ENCODE measurements at regions not wholly inside any gene's neighbourhood (a gene's known extent, or its start where the extent isn't known, plus 50 kb on each side); places are given as distances from the start of the nearest gene placed in this dataset.
"Not testable (repeated sequence)": the region's sequence is repeated elsewhere in the genome, so short reads cannot be mapped to it uniquely, and the experiment has no call there.

DNA sequence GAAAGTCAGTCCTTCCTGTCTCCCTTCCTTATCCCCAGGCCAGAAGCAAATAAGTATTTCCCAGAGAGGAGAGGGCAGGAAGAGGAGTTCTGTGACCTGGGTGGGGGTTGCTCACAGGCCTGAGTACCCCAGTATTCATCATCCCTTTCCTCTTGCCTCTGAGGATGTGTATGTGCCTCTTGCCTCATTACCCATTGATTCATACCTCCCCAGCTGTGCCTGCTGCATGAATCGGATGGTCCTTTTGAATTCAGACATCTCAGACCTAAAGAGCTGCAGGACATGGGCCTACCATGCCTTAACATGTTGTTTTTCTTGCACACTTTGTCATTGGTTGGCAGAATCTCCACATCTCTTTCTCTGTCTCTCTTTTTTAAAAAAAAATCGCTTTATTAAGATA is 112.8 kb upstream of the SHB start:
- DNase-seq: no peak

DNA sequence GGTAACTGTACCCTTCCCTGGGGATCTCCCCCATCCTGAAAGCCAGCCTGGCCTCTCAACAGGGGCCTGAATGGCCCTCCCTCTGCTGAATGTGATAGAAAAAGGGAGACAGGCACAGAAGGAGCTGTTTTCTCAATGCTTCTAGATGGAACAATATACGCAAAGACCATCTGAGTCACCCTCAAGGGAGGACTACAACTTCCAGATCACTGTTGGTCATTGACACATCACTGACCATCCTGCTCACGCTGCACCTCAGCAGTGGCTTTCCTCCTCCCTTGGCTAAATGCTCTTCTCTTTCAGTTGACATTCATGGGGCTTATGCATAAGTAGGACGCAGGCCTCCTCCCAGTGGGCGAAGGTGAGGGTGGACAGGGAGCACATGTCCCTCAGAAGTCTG is 112.2 kb upstream of the SHB start:
- no peak for DNase-seq

DNA sequence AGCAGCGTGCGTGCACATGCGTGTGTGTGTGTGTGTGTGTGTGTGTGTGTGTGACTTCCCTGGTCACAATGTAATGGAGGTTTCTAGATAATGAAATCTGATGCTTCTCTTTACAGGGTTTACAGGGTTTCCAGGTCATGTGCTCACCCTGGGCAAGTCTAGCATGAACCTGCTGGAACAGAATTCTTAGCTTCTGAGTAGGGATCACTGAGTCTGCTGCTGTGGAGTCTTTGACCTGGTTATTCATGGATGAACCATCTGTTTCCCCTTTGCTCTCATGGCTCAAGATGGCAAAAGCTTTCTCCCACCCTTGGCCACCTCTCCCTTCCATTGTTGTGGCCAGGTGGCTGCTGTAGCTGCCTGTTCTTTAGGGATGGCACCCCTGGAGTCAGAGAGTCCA is 111.6 kb upstream of the SHB start:
- no peak for DNase-seq

DNA sequence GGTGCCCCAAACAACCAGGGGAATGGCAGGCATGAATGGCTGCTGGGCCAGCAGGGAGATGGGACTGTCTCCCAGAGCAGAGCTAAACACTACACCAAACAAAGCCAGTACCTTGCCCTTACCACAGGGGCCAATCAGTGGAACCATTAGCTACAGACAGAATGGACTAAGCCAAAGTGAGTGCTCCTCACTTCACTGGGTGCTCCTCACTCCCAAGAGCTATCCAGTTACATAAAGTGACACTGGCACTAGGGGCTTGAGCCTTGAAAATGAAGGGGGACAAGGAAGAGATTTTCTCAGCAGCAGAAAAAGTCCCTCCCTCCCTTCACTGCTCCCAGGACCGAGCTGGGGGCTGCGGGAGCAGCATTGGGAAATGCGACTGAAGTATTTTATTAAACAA is 110.9 kb upstream of the SHB start:
- DNase-seq: no peak

DNA sequence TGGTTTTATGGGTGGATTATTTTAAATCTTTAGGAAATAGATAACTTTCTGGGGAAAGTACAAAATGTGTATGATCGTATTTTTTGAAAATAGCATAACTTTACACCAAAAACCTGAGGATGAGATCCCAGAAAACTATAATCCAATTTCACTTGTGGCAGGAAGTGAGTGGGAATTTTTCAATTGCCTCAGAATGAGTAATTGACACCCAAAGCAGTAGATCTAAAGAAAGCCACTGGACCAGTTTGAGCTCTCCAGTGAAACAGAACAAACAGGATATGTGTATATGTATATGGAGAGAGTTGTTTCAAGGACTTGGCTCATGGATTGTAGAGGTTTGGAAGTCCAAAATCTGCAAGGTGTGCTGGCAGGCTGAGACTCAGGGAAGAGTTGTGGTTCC is 109.2 kb upstream of the SHB start:
- no peak for DNase-seq

DNA sequence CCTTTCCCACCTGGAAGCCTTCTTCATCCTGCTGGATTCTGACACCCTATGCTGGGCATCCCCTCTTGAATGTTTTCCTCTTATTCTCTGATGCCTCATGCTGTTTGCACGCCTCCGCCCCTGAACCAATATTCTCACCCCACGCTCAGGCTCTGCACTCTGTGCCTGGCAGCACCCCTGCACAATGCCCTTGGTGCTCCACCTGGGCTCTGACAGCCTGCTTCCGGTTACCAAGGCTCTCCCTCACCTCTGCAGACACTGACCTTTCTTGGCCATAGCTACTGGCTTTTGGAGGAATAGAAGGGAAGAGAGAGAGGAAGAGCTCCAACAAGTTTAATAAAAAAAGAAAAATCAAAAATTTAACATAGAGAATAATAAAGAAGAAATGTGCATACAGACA is 108.7 kb upstream of the SHB start:
- DNase-seq: no peak

DNA sequence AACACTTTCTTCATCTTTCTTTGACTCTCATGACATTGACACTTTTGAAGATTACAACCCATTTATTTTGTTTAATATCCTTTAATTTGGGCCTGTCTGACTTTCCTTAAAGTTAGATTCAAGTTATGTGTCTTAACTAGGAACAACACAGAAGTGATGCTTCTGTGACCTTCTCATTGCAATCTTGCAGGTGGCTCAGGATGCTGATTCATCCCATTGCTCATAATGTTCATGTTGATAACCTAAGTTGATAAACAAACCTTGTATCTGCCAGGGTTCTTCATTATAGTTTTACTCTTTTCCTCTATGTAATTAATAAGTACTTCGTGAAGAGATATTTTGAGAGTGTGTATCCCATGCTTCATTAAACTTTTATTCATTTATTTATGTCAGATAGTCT is 107.2 kb upstream of the SHB start:
- no peak for DNase-seq

DNA sequence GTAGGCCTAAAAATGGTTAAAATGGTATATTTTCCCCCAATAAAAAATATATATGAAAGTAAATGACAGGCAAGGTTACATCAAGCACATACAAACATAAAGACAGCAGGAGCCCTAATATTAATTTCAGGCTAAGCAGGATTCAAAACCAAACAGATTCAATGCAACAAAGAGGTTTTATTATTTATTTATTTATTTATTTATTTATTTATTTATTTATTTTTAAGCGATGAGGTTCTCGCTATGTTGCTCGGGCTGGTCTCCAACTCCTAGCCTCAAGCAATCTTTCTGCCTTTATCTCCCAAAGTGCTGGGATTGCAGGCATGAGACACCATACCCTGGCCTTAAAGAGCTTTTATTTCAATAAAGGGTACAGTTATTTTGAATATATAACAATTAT is 106.4 kb upstream of the SHB start:
- DNase-seq: no peak

DNA sequence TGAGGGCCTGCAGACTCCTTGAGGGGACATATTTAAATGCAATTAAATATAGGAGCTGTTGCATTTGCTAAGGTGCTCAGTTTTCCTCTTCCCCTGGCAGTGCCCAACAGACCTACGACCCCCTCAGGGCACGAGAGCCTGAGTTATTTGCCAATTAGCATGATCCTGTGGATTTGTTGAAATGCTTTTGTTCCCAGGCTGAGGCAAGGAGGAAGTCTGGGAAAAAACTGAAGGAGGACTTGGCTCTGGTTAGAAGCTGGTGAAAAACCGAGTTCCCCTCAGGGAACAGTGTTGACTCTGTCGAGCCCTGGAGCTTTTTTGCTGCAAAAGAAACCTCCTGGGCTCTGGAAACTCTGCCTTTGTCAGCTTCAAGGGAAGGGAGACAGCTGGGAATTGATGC is 103.6 kb upstream of the SHB start:
- DNase-seq: no peak

DNA sequence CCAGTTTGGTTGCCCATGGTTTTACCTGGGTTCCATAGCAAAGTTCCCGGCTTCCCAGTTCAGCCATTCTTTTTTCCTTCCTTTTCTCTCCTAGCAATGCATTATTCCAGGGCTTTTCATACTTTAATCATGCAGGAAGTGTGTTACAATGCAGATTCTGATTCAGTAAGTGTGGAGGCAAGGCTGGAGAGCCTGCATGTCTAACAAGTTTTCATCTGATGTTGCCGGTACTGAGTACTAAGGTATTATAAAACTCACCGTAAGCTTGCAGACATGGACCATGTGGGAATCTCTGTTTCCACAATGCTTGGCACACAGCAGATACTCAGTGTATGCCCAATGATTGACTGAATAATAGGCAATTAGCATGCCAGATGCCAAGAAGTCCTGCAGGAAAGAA is 102.9 kb upstream of the SHB start:
- DNase-seq: no peak

DNA sequence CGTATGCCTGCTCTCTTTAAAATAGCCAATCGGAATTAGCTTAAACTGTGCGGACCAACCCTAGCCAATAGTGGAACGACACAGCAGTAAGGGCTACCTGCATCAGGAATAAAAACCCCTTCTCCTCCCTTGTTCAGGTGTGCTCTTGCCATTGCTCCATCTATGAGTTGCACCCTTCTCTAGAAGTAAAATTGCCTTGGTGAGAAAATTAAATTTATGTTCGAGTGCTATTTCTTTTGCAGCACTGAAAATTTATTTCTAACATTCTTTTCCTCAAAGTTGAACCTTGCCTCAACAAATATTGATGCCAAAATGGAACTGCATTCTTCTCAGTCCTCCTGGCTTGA is 102.5 kb upstream of the SHB start:
- DNase-seq: no peak

DNA sequence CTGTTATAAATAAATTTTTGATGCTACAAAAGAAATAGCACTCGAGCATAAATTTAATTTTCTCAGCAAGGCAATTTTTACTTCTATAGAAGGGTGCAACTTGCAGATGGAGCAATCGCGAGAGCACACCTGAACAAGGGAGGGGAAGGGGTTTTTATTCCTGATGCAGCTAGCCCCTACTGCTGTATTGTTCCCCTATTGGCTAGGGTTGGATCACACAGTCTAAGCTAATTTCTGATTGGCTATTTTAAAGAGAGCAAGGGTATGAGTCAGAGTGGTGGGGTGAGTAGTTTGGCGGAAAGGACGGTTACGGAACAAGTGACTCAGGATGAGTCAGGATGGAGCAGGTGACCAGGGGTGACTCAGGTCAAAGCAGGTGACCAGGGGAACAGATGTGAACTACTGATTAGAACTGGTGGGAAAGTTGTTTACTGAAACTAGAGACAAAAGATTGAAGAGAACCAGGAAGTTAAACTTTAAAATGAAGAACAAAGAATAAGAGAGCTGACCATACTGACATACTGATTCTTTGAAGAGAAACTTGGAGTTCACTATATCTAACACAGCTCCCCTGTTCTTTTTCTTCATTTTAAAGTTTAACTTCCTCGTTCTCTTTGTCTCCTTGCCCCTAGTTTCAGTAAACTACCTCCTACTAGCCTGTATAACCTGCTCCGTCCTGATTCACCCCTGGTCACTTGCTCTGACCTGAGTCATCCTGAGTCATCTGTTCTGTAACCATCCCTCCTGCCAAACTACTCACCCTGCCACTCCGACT is 101.9 kb upstream of the SHB start:
- DNase-seq: not testable (repeated sequence)

DNA sequence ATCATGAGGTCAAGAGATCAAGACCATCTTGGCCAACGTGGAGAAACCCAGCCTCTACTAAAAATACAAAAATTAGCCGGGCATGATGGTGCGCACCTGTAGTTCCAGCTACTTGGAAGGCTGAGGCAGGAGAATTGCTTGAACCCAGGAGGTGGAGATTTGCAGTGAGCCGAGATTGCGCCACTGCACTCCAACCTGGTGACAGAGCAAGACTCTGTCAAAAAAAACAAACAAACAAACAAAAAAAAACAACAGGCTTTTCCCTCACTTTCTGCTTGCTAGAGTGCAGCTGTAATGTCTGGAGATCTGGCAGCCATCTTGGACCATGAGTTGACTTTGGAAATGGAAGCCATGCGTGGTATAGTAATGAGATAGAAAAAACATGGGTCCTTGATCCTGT is 101.1 kb upstream of the SHB start:
- not testable (repeated sequence) for DNase-seq

DNA sequence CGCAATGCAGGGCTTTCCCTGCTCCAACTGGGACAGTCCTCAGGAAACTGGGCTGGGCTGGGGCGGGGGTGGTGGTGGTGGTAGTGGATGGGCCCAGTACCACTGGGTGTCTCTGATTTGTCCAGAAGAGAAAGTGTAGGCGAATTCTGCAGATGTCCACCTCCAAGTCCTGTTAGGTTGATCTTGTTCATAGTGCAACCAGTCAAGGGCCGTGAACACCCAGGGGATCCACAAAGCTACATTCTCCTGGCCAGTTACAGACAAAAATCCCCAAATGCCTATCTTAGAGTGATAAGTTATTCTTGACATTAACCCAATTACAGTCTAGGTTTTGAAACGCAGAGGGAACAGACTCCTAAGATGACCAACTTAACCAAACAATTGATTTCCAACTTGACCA is 97.5 kb upstream of the SHB start:
- no peak for DNase-seq

DNA sequence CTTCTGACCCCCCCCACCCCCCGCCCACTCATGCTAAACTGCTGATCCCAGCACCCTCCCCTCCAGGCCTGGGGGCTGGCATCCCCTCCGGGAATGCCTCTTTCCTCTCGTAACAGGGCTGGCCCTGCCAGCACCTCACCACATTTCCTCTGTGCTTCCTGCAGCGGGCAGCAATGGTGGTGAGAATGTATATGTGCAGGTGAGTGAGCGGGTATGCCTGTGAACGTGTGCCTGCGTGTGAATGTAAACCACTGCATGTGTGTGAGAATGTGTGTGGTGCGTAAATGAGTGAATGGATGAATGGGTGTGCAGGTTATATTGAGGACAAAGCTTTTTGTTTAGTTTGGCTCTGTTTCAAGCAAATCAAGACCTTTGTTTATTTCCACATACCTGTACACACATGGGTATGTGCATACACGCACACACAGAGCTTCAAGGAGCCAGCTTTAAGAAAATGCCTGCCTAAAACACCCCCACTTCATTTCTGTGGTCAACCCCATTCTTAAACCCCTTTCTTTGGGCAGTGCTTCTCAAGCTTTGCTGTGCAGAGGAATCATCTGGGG is 95.7 kb upstream of the SHB start:
- no peak for DNase-seq

DNA sequence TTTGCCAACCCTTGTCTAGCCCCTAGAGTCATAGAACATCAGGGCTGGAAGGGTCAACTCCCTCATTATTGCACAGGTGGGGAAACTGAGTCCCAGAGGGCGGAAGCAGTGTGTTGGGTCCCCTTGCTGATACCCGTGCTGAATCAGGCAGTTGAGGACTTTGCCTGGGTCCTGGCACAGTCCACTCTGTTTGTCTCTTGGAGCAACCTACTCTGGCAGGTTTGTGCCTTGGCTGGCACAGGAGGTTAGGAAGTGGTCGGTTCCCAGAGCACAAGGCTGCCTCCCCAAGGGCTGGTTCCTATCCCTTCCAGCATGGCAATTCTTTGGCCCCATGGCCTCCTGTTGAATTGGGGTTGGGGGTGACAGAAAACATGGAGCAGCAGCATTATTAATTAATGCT is 94.5 kb upstream of the SHB start:
- DNase-seq: no peak

DNA sequence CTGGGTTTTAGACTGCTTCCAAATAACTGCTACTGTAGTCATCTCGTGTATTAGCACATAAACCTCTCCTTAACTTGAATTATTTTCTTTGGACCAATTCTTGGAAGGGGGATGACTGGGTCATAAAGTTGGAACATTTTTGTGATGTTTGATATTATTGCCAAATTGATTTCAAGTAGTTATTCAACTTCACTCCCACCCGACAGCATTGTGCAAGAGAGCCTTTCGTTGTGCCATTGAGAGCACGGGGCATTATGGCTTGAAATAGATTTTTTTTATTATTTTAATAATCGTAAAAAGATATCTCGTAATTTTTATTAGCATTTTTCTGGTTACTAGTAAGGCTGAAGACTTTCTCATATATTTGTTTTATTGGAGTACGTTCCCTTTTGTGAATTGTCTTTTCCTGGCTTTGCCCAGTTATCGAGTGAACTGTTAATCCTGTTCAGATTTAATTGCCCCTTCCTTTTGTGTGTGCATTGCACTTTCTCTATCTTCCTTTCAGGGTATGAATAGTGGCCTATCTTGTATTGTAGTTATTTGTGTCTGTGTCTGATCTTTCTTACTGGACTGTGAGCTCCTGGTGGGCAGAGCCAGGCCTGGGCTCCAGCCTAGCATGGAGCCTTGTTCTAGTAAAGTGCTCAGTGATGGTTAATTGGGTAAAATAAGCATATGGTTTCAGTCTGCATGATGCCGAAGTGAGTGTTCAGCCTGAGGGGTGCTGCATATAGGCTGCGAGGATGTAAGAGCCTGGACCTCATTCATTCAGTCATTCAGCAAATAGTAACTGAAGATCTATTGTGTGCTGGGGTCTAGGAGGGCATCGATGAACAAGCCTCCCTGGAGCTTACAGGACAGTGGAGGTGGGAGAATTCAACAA is 93.5 kb upstream of the SHB start:
- DNase-seq: no peak

DNA sequence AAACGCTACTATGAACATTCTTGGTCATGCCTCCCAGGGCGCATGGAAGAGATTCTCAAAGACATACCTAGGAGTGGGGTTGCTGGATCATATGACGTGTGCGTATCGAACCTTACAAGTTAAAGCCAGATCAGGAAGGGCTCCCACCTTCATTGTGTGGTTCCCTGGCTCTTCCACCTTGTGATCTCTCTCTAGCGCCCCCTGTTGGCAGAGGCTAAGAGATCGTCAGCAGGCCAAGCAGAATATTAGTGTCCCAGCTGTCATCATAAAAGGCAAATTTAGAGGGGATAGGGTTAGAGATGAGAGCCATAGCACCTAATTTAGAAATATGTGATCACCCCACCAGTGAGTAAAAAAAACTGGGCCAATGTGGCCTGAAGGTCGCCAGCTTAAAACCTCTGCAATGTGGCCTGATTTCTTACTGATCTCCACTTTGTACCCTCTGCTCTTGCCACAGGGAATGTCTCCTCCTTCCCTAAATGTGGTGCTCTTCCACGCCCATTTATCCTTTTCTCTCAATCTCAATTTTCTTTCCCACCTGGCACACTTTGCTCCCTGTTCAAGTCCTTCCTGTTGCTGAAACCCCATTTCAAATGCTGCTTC is 91.7 kb upstream of the SHB start:
- peak in 6 of 14 donors; percentile 5 to 40 (median 14) for DNase-seq

DNA sequence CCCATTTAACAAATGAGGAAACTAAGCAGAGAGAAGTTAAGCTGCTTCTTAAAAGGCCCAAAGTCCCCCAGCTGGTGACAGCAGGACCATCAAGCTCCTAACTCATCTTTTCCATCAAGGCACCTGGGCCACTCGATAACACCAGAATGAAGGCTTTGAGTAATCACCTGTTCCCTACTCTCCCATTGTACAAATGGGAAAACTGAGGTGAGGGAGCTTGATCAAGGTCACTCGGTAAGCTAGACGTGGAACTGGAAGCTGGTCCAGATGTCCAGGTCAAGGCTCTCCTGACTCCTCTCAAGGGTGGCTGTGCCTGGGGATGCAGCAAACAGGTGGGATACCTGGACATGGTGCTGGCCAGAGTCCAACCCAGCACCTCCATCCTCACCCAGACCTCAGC is 90.6 kb upstream of the SHB start:
- no peak for DNase-seq

DNA sequence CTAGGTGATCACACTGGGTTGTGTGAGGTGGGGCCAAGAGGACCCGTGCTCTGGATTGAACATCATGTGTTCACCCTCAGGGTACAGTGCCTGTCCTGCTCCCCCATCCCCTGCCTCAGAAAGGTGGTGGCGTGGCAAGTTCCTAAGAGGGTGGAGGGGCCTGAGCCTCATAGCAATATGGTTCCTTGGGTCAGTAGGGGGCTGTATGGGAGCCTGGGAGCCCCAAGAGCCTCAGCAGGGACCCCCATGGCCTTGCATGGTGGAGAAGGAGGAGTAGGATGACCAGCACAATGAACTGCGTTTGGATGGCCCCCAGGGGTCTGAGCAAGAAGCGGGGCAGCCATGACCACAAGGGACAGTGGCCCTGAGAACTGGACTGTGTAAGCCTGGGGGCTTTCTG is 89.6 kb upstream of the SHB start:
- DNase-seq: no peak

DNA sequence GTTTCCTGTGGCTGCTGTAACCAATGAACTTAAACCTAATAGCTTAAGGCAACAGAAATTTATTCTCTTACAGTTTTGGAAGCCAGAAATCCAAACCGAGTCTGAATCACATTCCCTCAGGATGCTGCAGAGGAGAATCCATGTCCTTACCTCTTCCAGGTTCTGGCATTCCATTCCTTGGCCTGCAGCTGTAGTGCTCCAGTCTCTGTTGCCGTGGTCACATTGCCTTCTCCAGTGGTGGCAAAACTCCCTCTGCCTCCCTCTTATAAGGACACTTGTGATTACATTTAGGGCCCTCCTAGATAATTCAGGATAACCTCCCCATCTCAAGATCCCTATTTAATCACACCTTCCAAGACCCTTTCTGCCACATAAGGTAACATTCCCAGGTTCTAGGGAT is 88.7 kb upstream of the SHB start:
- no peak for DNase-seq

DNA sequence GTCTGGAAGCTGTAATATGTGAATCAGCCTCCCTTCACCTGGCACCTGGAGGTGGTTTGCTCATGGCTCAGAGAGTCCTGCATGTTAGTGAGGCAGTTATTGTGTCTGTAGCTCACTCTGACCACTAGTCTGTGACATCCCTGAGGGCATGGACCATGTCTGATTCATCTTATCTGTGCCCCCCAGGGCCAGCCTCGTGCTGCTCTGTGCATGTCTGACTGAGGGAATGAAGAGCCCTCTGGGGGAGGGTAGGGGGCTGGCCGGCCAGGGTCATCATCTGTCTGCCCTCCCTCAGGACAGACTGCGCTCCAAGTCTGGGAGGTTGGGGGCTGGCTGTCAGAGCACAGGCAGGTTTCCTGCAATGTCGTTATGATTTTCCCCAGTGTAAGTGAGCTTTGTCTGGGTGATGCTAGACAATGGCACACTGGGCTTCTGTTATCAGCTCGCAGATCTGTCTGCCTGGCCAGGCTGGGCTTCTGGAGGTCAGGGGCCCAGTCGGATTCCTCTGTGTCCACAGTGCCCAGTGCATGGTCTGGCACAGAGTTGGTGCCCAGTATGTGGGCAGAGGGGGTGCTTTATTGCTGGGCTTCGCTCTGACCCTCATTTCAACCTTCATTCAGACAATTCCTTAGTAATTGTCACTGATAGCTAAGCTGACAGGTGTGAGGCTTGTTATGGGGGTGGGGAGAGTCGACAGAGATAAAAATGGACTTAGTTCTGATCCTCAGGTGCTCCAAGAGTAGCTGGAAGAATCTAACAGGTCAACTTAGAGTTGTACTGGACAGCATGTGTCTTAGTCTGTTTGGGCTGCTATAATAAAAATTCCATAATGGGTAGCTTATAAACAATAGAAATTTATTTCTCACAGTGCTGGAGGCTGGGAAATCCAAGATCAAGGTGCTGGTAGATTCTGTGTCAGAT is 85.7 kb upstream of the SHB start:
- no peak for DNase-seq

Data from C1 segment of cervical spinal cord (tissue), 14 donors.